ENCODE measurements at regions not wholly inside any gene's neighbourhood (a gene's known extent, or its start where the extent isn't known, plus 50 kb on each side); places are given as distances from the start of the nearest gene placed in this dataset.
A peak's percentile ranks its signal among the peaks of the same experiment; 100 is the strongest.

DNA sequence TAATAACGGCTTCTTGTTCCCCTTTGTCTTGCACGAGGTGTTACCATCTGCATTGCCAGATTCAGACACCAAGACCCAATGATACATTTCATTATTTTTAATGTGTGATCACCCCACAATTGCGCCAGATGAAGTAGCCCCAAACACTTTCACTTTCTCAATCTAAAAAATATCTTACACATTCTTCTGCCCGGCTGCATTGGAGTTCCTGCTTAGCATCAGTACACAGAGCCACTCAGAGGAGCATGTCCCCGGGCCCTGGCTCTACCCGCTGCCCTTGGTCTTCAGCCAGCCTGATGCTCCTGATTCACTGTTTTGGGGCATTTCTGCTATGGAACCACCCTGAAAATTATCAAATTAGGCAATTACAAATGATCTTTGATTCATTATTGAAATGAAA lies 66.0 kb upstream of the TENM3 start:
- no peaks in the 10 kb centered on the region for H3K9me3 Mint-ChIP-seq (ENCODE audit: unreplicated experiment)
- H3K27ac Mint-ChIP-seq (ENCODE audit: unreplicated experiment): no peak overlapping the region

DNA sequence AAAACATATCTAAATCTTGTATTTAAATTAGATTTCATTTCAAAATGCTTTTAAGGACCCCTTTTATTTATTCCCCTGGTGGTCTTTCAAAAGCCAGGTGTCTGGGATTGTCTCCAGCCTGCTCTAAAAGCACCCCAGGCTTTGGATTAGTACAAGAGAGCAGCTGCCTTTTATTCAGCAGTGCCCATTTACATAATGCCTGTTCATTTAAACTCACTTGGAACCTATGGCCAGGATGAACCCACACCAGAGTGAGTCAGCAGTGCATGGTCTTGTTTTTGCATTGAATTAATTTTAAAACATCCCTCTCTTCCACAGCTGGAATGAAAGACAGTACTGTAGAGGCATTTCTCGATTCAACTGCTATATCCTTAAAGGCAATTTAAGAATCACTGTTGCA lies 64.1 kb upstream of the TENM3 start:
- DNase-seq (ENCODE audit: extremely low spot score, unreplicated experiment): no peak

More for the DNA sequence above, 66.0 kb upstream of the TENM3 start:
- Mint-ChIP-seq H3K4me1 (ENCODE audit: unreplicated experiment) (peaks cover 31% of the 10 kb centered on the region), H3K4me3 (ENCODE audit: unreplicated experiment) (no peak overlapping the region), H3K36me3 (ENCODE audit: unreplicated experiment) (no peaks in the 10 kb centered on the region), H3K27me3 (ENCODE audit: unreplicated experiment) (no peaks in the 10 kb centered on the region)
- DNase-seq (ENCODE audit: extremely low spot score, unreplicated experiment): no peak
- TF ChIP-seq, protein P1, sequence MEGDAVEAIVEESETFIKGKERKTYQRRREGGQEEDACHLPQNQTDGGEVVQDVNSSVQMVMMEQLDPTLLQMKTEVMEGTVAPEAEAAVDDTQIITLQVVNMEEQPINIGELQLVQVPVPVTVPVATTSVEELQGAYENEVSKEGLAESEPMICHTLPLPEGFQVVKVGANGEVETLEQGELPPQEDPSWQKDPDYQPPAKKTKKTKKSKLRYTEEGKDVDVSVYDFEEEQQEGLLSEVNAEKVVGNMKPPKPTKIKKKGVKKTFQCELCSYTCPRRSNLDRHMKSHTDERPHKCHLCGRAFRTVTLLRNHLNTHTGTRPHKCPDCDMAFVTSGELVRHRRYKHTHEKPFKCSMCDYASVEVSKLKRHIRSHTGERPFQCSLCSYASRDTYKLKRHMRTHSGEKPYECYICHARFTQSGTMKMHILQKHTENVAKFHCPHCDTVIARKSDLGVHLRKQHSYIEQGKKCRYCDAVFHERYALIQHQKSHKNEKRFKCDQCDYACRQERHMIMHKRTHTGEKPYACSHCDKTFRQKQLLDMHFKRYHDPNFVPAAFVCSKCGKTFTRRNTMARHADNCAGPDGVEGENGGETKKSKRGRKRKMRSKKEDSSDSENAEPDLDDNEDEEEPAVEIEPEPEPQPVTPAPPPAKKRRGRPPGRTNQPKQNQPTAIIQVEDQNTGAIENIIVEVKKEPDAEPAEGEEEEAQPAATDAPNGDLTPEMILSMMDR (IDR thresholded peaks at IDR 0.05): no peak

DNA sequence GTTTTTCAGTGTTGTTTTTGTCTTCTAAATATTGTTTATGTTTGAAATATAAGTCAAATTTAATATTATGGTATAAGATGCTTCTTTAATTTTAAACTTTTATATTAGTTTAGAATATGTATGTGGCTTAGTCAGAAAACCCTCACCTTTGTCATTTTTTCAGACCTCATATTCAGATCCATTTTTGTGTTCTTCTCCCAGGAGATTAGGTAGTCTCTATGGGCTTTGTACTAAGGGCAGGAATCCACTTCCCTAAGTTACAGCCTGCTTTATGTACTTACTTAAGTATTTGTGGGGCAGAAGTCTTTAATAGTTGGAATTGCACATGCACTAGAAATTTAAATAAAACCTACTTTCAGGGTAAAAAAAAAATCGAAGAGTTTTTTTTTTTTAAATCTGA lies 63.5 kb upstream of the TENM3 start:
- peaks cover 31% of the 10 kb centered on the region for H3K4me1 Mint-ChIP-seq (ENCODE audit: unreplicated experiment)
- DNase-seq (ENCODE audit: extremely low spot score, unreplicated experiment): no peak
- TF ChIP-seq, protein P1 (IDR thresholded peaks at IDR 0.05): no peak
- no peaks in the 10 kb centered on the region for H3K36me3 Mint-ChIP-seq (ENCODE audit: unreplicated experiment)
- no peak overlapping the region for H3K4me3 Mint-ChIP-seq (ENCODE audit: unreplicated experiment)
- H3K27me3 Mint-ChIP-seq (ENCODE audit: unreplicated experiment): no peaks in the 10 kb centered on the region
- H3K27ac Mint-ChIP-seq (ENCODE audit: unreplicated experiment): peak overlapping the region; percentile 53
- no peaks in the 10 kb centered on the region for H3K9me3 Mint-ChIP-seq (ENCODE audit: unreplicated experiment)

More for the DNA sequence above, 64.1 kb upstream of the TENM3 start:
- Mint-ChIP-seq H3K27ac (ENCODE audit: unreplicated experiment) (peak overlapping the region; percentile 41), H3K27me3 (ENCODE audit: unreplicated experiment) (no peaks in the 10 kb centered on the region), H3K4me1 (ENCODE audit: unreplicated experiment) (peaks cover 31% of the 10 kb centered on the region), H3K36me3 (ENCODE audit: unreplicated experiment) (no peaks in the 10 kb centered on the region), H3K4me3 (ENCODE audit: unreplicated experiment) (no peak overlapping the region), H3K9me3 (ENCODE audit: unreplicated experiment) (no peaks in the 10 kb centered on the region)
- TF ChIP-seq, protein P1 (IDR thresholded peaks at IDR 0.05): no peak

DNA sequence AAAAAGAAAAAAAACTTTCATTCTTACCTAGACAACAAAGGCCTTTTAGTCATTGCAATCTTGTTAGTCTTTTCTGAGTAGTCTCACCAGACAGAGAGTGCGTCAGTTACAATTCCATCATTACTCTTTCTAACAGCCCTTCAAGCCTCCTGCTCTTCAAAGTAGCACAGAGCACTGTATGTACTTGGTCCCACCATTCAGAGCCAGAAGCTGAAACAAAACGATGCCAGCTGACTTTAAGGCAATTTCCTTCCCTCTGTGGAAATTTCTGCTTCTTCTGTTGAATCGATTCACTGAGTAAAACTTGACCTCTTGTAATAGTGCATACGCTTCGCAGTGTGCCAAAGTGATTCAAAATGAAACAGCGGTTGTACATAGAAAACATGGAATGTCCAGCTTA lies 57.7 kb upstream of the TENM3 start:
- DNase-seq (ENCODE audit: extremely low spot score, unreplicated experiment): no peak
- H3K27ac Mint-ChIP-seq (ENCODE audit: unreplicated experiment): no peak overlapping the region
- TF ChIP-seq, protein P1 (IDR thresholded peaks at IDR 0.05): no peak
- peaks cover 3% of the 10 kb centered on the region for H3K36me3 Mint-ChIP-seq (ENCODE audit: unreplicated experiment)
- no peaks in the 10 kb centered on the region for H3K27me3 Mint-ChIP-seq (ENCODE audit: unreplicated experiment)
- H3K9me3 Mint-ChIP-seq (ENCODE audit: unreplicated experiment): no peaks in the 10 kb centered on the region
- H3K4me3 Mint-ChIP-seq (ENCODE audit: unreplicated experiment): no peak overlapping the region
- H3K4me1 Mint-ChIP-seq (ENCODE audit: unreplicated experiment): peaks cover 29% of the 10 kb centered on the region

DNA sequence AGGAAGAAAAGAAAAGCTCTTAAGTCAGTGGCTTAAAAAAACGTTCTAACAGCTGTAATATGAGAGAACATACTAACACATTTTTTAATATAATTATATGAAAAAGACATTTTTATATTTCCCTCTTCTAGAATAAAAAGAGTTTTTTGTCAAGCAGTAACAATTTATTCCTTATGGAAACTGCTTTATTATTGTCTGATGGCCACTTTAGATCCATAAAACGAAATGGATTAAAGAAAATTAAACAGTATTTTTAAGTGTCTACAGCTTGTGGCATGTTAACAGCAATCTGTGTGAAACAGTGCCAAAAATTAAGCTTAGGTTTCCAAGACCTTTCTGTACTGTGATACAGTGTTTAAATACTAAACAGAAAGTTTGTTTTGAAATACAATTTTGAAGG lies 55.5 kb upstream of the TENM3 start:
- Mint-ChIP-seq H3K27me3 (ENCODE audit: unreplicated experiment) (no peaks in the 10 kb centered on the region), H3K4me1 (ENCODE audit: unreplicated experiment) (peaks cover 38% of the 10 kb centered on the region), H3K9me3 (ENCODE audit: unreplicated experiment) (no peaks in the 10 kb centered on the region), H3K36me3 (ENCODE audit: unreplicated experiment) (peaks cover 3% of the 10 kb centered on the region), H3K27ac (ENCODE audit: unreplicated experiment) (no peak overlapping the region), H3K4me3 (ENCODE audit: unreplicated experiment) (no peak overlapping the region)
- no peak for DNase-seq (ENCODE audit: extremely low spot score, unreplicated experiment)
- TF ChIP-seq, protein P1 (IDR thresholded peaks at IDR 0.05): no peak

Measured in osteocyte (in vitro differentiated cells).